GM18858 (cell line): ENCODE measurements at regions not wholly inside any gene's neighbourhood (a gene's known extent, or its start where the extent isn't known, plus 50 kb on each side); places are given as distances from the start of the nearest gene placed in this dataset.

Experiments
- ATAC-seq: cut with Tn5 transposase; IDR thresholded peaks from one replicate; pipeline ENCODE4 v1.9.1; 2021; ENCODE audit not compliant: unreplicated experiment

- ATAC-seq = no peak
These were observed 51.9 kb upstream of the PICALM start for GRCh38 chr11:86120807-86121206.

- ATAC-seq = no peak
These were observed 51.0 kb upstream of the PICALM start for GRCh38 chr11:86119906-86120305.

GRCh38 chr11:86119077-86119476 lies 50.2 kb upstream of the PICALM start:
- no peak for ATAC-seq
